CD4-positive, alpha-beta T cell treated with Interleukin-17A for 4 hours (primary cell): ENCODE measurements at regions not wholly inside any gene's neighbourhood (a gene's known extent, or its start where the extent isn't known, plus 50 kb on each side); places are given as distances from the start of the nearest gene placed in this dataset.

Source experiments
- DNase-seq: peaks from one replicate; pipeline ENCODE4 v3.0.0-alpha.2; 2020; ENCODE audit warnings: mixed read lengths

- DNase-seq, result no peak
Measured at GRCh38 chr17:77478281-77478680, 337.5 kb downstream of the SEC14L1 start.

GRCh38 chr17:77478899-77479298 lies 338.1 kb downstream of the SEC14L1 start:
- no peak for DNase-seq

GRCh38 chr17:77479372-77480198 lies 338.8 kb downstream of the SEC14L1 start:
- no peak for DNase-seq

DNA sequence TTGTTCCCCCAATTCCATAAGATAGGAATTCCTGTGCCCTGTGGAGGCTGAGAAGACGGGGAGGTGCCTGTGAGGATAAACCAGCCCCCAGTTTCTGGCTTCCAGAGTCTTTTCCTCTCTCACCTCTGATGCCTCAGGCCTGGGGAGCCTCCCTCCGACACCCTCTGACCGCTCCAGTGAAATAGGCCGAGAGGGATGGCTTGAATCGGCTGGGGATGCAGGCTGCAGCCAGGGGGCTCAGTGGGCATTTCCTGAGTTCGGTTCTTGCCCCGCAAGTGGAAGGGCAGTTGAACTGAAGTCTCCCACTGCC lies 339.4 kb downstream of the SEC14L1 start:
- no peak for DNase-seq

DNA sequence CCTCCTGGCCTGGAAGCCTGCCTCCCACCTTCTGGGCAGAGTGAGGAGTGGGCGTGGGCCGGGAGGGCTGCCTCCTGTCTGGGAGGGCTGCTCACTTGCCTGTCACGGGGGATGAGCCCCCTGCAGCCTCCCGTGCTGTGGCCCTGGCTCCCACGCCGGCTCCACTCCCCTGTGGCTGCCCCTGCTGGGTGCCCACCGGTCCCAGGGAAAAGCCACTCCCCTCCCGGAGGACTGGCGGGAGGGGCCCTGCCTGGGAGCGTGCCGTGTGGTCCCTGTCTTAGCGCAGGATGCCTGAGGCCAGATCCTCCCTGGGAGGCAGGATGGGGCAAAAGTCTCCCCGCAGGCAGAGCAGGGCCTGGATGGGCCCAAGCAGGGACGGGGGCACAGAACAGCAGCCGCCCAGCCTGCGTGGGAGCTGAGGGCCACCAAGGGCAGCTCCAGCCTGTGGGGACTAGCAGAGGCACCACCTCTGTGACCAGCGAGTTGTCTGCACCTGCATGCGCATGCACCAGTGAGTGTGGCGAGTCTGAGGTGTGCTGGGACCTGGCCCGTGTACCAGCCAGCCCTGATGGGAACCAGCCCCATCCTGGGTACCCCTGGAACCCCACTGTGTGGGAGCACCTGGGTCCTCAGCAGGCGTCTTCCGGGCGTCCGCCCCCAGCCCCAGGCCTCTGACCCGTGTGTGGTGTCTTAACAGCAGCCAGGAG lies 339.9 kb downstream of the SEC14L1 start:
- no peak for DNase-seq

- no peak for DNase-seq
Measured at GRCh38 chr17:77481476-77482374, 341.0 kb downstream of the SEC14L1 start.

GRCh38 chr17:77482375-77483127 lies 341.8 kb downstream of the SEC14L1 start:
- DNase-seq, result no peak

GRCh38 chr17:77483128-77483598 lies 342.4 kb downstream of the SEC14L1 start:
- DNase-seq, result no peak

DNA sequence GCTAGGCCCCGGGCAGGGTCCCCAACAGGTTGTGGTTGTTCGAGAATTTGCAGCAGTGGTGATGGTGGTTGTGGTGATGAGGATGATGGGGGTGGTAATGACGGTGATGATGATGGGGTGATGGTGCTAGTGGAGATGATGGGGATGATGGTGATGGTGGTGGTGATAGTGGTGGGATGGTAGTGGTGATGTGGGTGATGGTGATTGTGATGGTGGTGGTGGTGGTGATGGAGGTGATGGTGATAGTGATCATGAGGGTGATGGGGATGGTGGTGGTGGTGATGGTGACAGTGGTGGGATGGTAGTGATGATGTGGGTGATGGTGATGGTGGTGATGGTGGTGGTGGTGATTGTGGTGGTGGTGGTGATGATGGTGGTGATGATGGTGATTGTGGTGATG lies 343.3 kb downstream of the SEC14L1 start:
- no peak for DNase-seq

DNA sequence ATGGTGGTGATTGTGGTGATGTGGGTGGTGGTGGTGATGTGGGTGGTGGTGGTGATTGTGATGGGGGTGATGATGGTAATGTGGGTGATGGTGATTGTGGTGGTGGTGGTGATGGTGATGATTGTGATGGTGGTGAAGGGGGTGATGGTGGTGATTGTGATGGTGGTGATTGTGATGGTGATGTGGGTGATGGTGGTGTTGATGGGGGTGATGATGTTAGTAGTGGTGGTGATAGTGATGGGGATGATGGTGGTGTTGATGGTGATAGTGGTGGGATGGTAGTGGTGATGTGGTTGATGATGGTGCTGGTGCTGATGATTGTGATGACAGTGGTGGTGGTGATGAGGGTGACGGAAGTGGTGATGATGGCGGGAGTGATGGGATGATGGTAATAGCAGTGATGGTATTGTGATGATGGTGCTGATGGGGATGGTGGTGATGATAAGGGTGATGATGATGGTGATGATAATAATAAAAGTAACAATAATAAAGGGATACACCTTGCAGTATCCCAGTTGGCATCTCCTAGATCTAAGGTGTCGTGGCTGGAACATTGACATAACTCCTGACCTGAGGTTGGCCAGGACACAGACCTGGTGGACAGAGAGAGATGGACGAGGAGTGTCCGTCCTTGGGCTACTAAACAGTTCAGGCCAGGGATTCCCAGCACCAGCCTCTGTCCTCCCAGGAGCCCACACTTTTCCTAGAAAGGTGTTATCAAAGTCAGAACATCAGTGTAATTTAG lies 344.5 kb downstream of the SEC14L1 start:
- no peak for DNase-seq

GRCh38 chr17:77487211-77487629 lies 346.5 kb downstream of the SEC14L1 start:
- no peak for DNase-seq

GRCh38 chr17:77487677-77488530 lies 347.1 kb downstream of the SEC14L1 start:
- no peak for DNase-seq

- peak; percentile 2 for DNase-seq
Measured at GRCh38 chr17:77488531-77489238, 347.9 kb downstream of the SEC14L1 start.

- DNase-seq, result peak; percentile 2
Measured at GRCh38 chr17:77489239-77489892, 348.6 kb downstream of the SEC14L1 start.

DNA sequence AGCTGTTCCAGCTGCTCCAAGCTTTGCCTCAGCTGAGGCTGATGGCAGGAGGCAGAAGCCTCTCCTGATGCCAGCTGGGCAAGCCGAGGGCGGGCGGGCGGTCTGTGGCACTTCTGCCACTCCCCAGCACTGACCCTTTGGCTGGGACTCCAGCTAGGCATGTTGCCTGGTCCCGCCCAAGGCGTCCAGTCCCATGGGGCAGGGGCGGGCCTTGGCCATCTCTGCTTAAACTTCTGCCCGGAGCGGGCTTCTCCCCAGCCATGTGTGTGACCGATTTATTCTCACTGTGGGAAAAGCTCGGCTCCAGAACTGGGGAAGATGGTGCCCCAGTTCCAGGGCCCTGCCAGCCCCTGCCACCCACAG lies 349.1 kb downstream of the SEC14L1 start:
- DNase-seq, result peak; percentile 2

GRCh38 chr17:77490361-77491183 lies 349.8 kb downstream of the SEC14L1 start:
- peak; percentile 2 for DNase-seq

- DNase-seq, result peak; percentile 41
Measured at GRCh38 chr17:77491921-77492445, 351.2 kb downstream of the SEC14L1 start.
